IMR-90 (cell line): ENCODE measurements at regions not wholly inside any gene's neighbourhood (a gene's known extent, or its start where the extent isn't known, plus 50 kb on each side); places are given as distances from the start of the nearest gene placed in this dataset.

Experiments
- BHLHE40 ChIP-seq: fragments of 150-350 bp; IDR thresholded peaks from 2 replicates; pipeline ENCODE4 v1.6.1; 2016; ENCODE audit warnings: mild to moderate bottlenecking, low read depth, low read length
- CEBPB ChIP-seq: IDR thresholded peaks from 2 replicates; pipeline ENCODE4 v1.6.1; 2012; ENCODE audit warnings: low read depth, low read length, improper control_type of control experiment
- ELK1 ChIP-seq: fragments of 150-350 bp; IDR thresholded peaks from 2 replicates; pipeline ENCODE4 v1.6.1; 2016; ENCODE audit warnings: low read depth, mild to moderate bottlenecking, low read length, moderate library complexity, borderline replicate concordance
- FOS ChIP-seq: fragments of 150-350 bp; IDR thresholded peaks from 2 replicates; pipeline ENCODE4 v1.6.1; 2016; ENCODE audit warnings: low read depth, low read length
- MAFK ChIP-seq: IDR thresholded peaks from 2 replicates; pipeline ENCODE4 v1.6.1; 2012; ENCODE audit warnings: low read depth, low read length, improper control_type of control experiment
- MXI1 ChIP-seq: IDR thresholded peaks from 2 replicates; pipeline ENCODE4 v1.6.1; 2012; ENCODE audit warnings: low read depth, mild to moderate bottlenecking, low read length, moderate library complexity, borderline replicate concordance
- POLR2A ChIP-seq: IDR thresholded peaks from 2 replicates; pipeline ENCODE4 v1.6.1; 2012; ENCODE audit warnings: mild to moderate bottlenecking, low read depth, low read length
- RAD21 ChIP-seq: IDR thresholded peaks from 2 replicates; pipeline ENCODE4 v1.6.1; 2012; ENCODE audit warnings: low read length, improper control_type of control experiment
- RCOR1 ChIP-seq: IDR thresholded peaks from 2 replicates; pipeline ENCODE4 v1.6.1; 2012; ENCODE audit warnings: mild to moderate bottlenecking, low read length, improper control_type of control experiment; ENCODE audit not compliant: insufficient replicate concordance
- RFX5 ChIP-seq: IDR thresholded peaks from 2 replicates; pipeline ENCODE4 v1.8.0; 2012; ENCODE audit warnings: low read depth, mild to moderate bottlenecking, low read length, moderate library complexity
- SMC3 ChIP-seq: fragments of 150-350 bp; IDR thresholded peaks from 2 replicates; pipeline ENCODE4 v1.6.1; 2016; ENCODE audit warnings: low read depth, mild to moderate bottlenecking, antibody characterized with exemption, low read length, moderate library complexity
- TF ChIP-seq, protein P1 (sequence below): conservative IDR thresholded peaks from 2 replicates; pipeline ENCODE4 v1.5.1; 2012; ENCODE audit warnings: mild to moderate bottlenecking, low read depth, low read length, improper control_type of control experiment

DNA sequence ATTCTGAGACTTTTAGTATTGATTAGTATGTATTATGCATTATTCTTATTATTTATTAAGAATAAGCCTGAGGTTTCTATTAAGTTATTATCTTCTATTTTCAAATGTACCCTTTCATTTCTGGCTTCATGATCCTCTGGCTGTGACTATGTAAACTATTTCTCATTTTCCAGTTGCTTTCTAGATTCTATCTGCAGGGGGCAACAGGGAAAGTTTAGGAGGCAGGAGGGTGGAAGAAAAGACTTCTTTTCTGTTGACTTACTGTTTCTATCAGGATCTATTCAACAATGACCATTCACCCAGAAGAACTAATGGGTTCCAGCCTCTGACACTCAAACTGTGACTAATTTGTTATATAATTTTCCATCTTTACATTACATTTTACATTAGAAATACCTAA lies 653.4 kb upstream of the FSHR start:
- TF ChIP-seq, protein P1, sequence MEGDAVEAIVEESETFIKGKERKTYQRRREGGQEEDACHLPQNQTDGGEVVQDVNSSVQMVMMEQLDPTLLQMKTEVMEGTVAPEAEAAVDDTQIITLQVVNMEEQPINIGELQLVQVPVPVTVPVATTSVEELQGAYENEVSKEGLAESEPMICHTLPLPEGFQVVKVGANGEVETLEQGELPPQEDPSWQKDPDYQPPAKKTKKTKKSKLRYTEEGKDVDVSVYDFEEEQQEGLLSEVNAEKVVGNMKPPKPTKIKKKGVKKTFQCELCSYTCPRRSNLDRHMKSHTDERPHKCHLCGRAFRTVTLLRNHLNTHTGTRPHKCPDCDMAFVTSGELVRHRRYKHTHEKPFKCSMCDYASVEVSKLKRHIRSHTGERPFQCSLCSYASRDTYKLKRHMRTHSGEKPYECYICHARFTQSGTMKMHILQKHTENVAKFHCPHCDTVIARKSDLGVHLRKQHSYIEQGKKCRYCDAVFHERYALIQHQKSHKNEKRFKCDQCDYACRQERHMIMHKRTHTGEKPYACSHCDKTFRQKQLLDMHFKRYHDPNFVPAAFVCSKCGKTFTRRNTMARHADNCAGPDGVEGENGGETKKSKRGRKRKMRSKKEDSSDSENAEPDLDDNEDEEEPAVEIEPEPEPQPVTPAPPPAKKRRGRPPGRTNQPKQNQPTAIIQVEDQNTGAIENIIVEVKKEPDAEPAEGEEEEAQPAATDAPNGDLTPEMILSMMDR = no peak
- TF ChIP-seq FOS = no peak
- TF ChIP-seq CEBPB = no peak
- TF ChIP-seq SMC3 = no peak
- no peak for TF ChIP-seq BHLHE40
- no peak for TF ChIP-seq RCOR1
- TF ChIP-seq POLR2A = no peak
- no peak for TF ChIP-seq RFX5
- no peak for TF ChIP-seq ELK1
- TF ChIP-seq MXI1 = no peak
- TF ChIP-seq RAD21 = no peak
- TF ChIP-seq MAFK = no peak
